ENCODE measurements at regions not wholly inside any gene's neighbourhood (a gene's known extent, or its start where the extent isn't known, plus 50 kb on each side); places are given as distances from the start of the nearest gene placed in this dataset.

GRCh38 chr4:41478518-41478917, 59.4 kb upstream of the LIMCH1 start:
- Histone ChIP-seq H3K9me3 (no peaks in the 10 kb centered on the region), H3K4me1 (peaks cover 0 to 72% (median 21%) of the 10 kb centered on the region in 12 donors), H3K36me3 (no peaks in the 10 kb centered on the region), H3K4me3 (no peak overlapping the region), H3K27ac (no peak overlapping the region), H3K27me3 (no peaks in the 10 kb centered on the region)
- intact Hi-C loops (cut with DNase I): no loop called here
- ATAC-seq (no peak), DNase-seq (no peak)
- 58 to 73% (median 70%) methylated on average over 3 of the region's 3 CpGs for WGBS, 4 donors
- TF ChIP-seq POLR2A (IDR thresholded peaks at IDR 0.05): no peak
- TF ChIP-seq CTCF (IDR thresholded peaks at IDR 0.05): no peak

DNA sequence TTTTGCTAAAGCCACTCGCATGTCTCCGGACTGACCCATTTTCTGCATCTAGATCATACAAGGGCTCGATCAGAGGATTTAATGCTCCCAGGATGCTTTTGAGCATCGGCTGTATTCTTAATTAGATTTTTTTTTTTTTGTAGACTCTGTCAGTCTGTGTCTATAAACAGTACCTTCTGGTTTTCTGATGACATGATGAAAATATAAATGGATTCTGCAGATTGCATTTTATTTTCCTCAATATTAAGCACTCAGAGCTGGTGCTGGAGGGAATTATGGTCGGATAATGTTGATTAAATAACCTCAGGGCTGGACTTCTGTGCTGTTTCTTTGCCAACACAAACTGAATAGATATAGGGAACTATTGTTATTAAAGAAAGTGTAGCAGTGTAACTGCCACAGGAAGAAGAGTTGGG, 57.1 kb upstream of the LIMCH1 start:
- WGBS, 4 donors: 57 to 73% (median 63%) methylated on average over 5 of the region's 5 CpGs
- Histone ChIP-seq H3K36me3 (no peaks in the 10 kb centered on the region), H3K27me3 (no peaks in the 10 kb centered on the region), H3K9me3 (no peaks in the 10 kb centered on the region), H3K4me3 (no peak overlapping the region), H3K27ac (no peak overlapping the region), H3K4me1 (peaks cover 0 to 71% (median 26%) of the 10 kb centered on the region in 12 donors)
- intact Hi-C loops (cut with DNase I): no loop called here
- TF ChIP-seq CTCF (IDR thresholded peaks at IDR 0.05) (no peak), POLR2A (IDR thresholded peaks at IDR 0.05) (no peak)
- no peak for DNase-seq
- no peak for ATAC-seq

GRCh38 chr4:41483771-41484170, 54.2 kb upstream of the LIMCH1 start:
- Histone ChIP-seq H3K9me3 (no peaks in the 10 kb centered on the region), H3K36me3 (no peaks in the 10 kb centered on the region), H3K27me3 (no peaks in the 10 kb centered on the region), H3K4me1 (peaks cover 0 to 54% (median 17%) of the 10 kb centered on the region in 12 donors), H3K4me3 (no peak overlapping the region), H3K27ac (no peak overlapping the region)
- TF ChIP-seq POLR2A (IDR thresholded peaks at IDR 0.05) (no peak), CTCF (IDR thresholded peaks at IDR 0.05) (no peak)
- ATAC-seq (no peak), DNase-seq (no peak)
- intact Hi-C loops (cut with DNase I): no loop called here
- 82 to 100% (median 96%) methylated on average over 1 of the region's 1 CpG for WGBS, 4 donors

GRCh38 chr4:41485041-41485440, 52.9 kb upstream of the LIMCH1 start:
- no peak overlapping the region for H3K4me3 ChIP-seq
- WGBS, 4 donors: 66 to 84% (median 77%) methylated on average over 1 of the region's 1 CpG
- no peaks in the 10 kb centered on the region for H3K9me3 ChIP-seq
- H3K27ac ChIP-seq: no peak overlapping the region
- TF ChIP-seq POLR2A (IDR thresholded peaks at IDR 0.05): no peak
- no peaks in the 10 kb centered on the region for H3K27me3 ChIP-seq
- ATAC-seq: no peak
- H3K36me3 ChIP-seq: no peaks in the 10 kb centered on the region
- DNase-seq: no peak
- H3K4me1 ChIP-seq: peaks cover 0 to 53% (median 17%) of the 10 kb centered on the region in 12 donors
- intact Hi-C loops (cut with DNase I): no loop called here

- Histone ChIP-seq H3K27ac (no peak overlapping the region), H3K4me1 (peaks cover 0 to 31% (median 13%) of the 10 kb centered on the region in 12 donors), H3K4me3 (no peak overlapping the region), H3K36me3 (no peaks in the 10 kb centered on the region), H3K27me3 (no peaks in the 10 kb centered on the region), H3K9me3 (peaks cover 0 to 8% (median 0%) of the 10 kb centered on the region in 12 donors)
- intact Hi-C loops (cut with DNase I): no loop called here
- DNase-seq (no peak), ATAC-seq (no peak)
- TF ChIP-seq POLR2A (IDR thresholded peaks at IDR 0.05): no peak
- TF ChIP-seq CTCF (IDR thresholded peaks at IDR 0.05): no peak
- 78 to 80% (median 78%) methylated on average over 4 of the region's 4 CpGs for WGBS, 4 donors
These were observed 50.0 kb upstream of the LIMCH1 start for GRCh38 chr4:41487868-41488440.

Measured in heart left ventricle (tissue), 16 donors.